Adipocyte (in vitro differentiated cells): ENCODE measurements at regions not wholly inside any gene's neighbourhood (a gene's known extent, or its start where the extent isn't known, plus 50 kb on each side); places are given as distances from the start of the nearest gene placed in this dataset.

Experiments
- DNase-seq: peaks from one replicate; pipeline ENCODE4 v3.0.0-alpha.2; 2015; ENCODE audit warnings: low read depth
- H3K27me3 ChIP-seq: replicated peaks from 2 replicates; pipeline ENCODE4 v1.7.0; 2013; ENCODE audit warnings: mild to moderate bottlenecking, low read length, moderate library complexity; ENCODE audit not compliant: control insufficient read depth, insufficient read depth
- H3K36me3 ChIP-seq: 2 replicates; pipeline ENCODE4 v1.7.0; 2013; ENCODE audit warnings: low read length, mild to moderate bottlenecking, moderate library complexity; ENCODE audit not compliant: control insufficient read depth, insufficient read depth, severe bottlenecking
- H3K4me1 ChIP-seq: 2 replicates; pipeline ENCODE4 v1.7.0; 2013; ENCODE audit warnings: mild to moderate bottlenecking, low read length, moderate library complexity; ENCODE audit not compliant: control insufficient read depth, insufficient read depth
- H3K4me3 ChIP-seq: 2 replicates; pipeline ENCODE4 v1.7.0; 2013; ENCODE audit warnings: mild to moderate bottlenecking, low read length, moderate library complexity
- H3K9ac ChIP-seq: 2 replicates; pipeline ENCODE4 v1.7.0; 2013; ENCODE audit warnings: mild to moderate bottlenecking, low read length, moderate library complexity
- H3K9me3 ChIP-seq: 2 replicates; pipeline ENCODE4 v1.7.0; 2013; ENCODE audit warnings: mild to moderate bottlenecking, low read length, moderate library complexity; ENCODE audit not compliant: control insufficient read depth

DNA sequence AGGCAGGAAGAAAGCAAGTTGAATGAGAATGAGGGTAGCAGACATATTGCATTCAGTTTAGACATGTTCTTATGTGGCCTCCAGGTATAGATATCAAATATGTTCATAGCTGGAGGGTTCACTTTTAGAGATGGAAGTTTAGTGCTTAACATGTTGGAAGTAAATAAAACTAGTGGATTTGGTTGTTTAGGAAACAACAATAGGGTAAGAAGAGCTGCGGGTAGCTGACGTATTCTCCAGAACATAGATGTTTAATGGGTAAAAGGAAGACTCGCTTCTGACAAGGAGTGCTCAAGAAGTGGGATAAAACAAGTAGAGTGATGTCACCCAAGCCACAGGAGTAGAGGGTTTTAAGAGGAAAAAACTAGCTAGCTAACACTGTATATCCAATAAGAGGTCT is 128.4 kb upstream of the COL21A1 start:
- H3K4me1 ChIP-seq, result peaks cover 39% of the 10 kb centered on the region
- no peaks in the 10 kb centered on the region for H3K27me3 ChIP-seq
- no peaks in the 10 kb centered on the region for H3K9me3 ChIP-seq
- no peak for DNase-seq
- H3K4me3 ChIP-seq, result no peak overlapping the region
- H3K36me3 ChIP-seq, result no peaks in the 10 kb centered on the region
- no peak overlapping the region for H3K9ac ChIP-seq

DNA sequence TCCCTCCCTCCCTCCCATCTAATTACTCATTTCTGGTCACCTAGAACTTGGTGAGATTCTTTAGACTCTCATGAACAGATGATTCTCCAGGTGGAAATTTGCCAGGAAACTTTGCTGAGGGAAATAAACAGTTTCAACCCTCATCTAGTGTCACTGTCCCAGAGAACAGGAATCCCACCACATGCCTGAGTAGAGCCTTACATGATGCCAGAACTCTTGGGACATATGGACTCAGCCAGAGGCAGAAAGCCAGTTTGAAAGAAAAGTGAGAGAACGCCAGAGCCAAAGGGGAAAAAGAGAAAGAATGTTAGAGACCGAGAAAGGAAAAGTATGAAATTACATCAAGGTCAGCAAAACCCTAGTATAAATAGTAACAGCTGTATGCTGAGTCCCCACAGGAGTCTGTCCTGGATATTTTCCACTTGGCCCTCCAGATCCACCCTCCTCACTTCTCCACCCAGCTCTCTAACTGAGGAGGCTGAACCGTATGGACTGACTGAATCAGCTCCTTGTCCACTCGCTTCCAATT is 127.5 kb upstream of the COL21A1 start:
- H3K9me3 ChIP-seq, result no peaks in the 10 kb centered on the region
- no peaks in the 10 kb centered on the region for H3K36me3 ChIP-seq
- peak overlapping the region; percentile 68 for H3K4me3 ChIP-seq
- peak; percentile 89 for DNase-seq
- H3K27me3 ChIP-seq, result no peaks in the 10 kb centered on the region
- peak overlapping the region; percentile 59 for H3K9ac ChIP-seq
- H3K4me1 ChIP-seq, result peaks cover 48% of the 10 kb centered on the region

GRCh38 chr6:56372406-56372995 is 125.1 kb upstream of the COL21A1 start:
- H3K27me3 ChIP-seq, result no peaks in the 10 kb centered on the region
- H3K9ac ChIP-seq, result no peak overlapping the region
- no peak overlapping the region for H3K4me3 ChIP-seq
- no peaks in the 10 kb centered on the region for H3K36me3 ChIP-seq
- no peaks in the 10 kb centered on the region for H3K9me3 ChIP-seq
- no peak for DNase-seq
- peaks cover 47% of the 10 kb centered on the region for H3K4me1 ChIP-seq

GRCh38 chr6:56370561-56371211 is 123.3 kb upstream of the COL21A1 start:
- H3K27me3 ChIP-seq, result no peaks in the 10 kb centered on the region
- peak overlapping the region; percentile 77 for H3K4me3 ChIP-seq
- H3K36me3 ChIP-seq, result no peaks in the 10 kb centered on the region
- no peaks in the 10 kb centered on the region for H3K9me3 ChIP-seq
- peak overlapping the region; percentile 79 for H3K9ac ChIP-seq
- DNase-seq, result peak; percentile 87
- peaks cover 42% of the 10 kb centered on the region for H3K4me1 ChIP-seq

- Histone ChIP-seq H3K27me3 (no peaks in the 10 kb centered on the region), H3K36me3 (no peaks in the 10 kb centered on the region), H3K4me3 (peak overlapping the region; percentile 77), H3K4me1 (peaks cover 40% of the 10 kb centered on the region), H3K9ac (peak overlapping the region; percentile 79), H3K9me3 (no peaks in the 10 kb centered on the region)
- DNase-seq, result peak; percentile 79
Measured at GRCh38 chr6:56370127-56370540, 122.8 kb upstream of the COL21A1 start.

DNA sequence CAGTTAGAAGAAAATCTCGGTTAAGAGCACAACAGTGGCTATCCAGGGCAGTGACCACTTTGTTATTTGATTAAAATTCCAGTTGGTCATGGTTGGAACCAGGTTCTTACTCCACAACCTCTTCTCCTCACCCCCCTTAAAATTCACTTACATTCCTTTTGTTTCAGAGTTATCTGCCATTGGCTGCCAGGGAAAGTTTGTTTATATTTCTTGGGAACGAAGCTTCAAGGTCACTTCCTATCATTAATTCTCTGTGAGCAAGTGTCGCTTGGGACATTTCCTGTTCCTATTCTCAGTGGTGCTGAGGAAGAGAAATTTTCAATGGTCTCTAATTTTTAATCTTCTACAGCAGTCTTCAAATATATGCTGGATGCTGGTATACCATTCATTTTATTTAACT is 121.1 kb upstream of the COL21A1 start:
- Histone ChIP-seq H3K27me3 (no peaks in the 10 kb centered on the region), H3K4me1 (peaks cover 46% of the 10 kb centered on the region), H3K9me3 (no peaks in the 10 kb centered on the region), H3K36me3 (no peaks in the 10 kb centered on the region), H3K4me3 (no peak overlapping the region), H3K9ac (no peak overlapping the region)
- no peak for DNase-seq

- Histone ChIP-seq H3K4me3 (no peak overlapping the region), H3K9ac (no peak overlapping the region), H3K4me1 (peaks cover 31% of the 10 kb centered on the region), H3K9me3 (no peaks in the 10 kb centered on the region), H3K36me3 (no peaks in the 10 kb centered on the region), H3K27me3 (no peaks in the 10 kb centered on the region)
- no peak for DNase-seq
Measured at GRCh38 chr6:56366141-56366852, 118.9 kb upstream of the COL21A1 start.

- Histone ChIP-seq H3K4me1 (peaks cover 17% of the 10 kb centered on the region), H3K9me3 (no peaks in the 10 kb centered on the region), H3K9ac (no peak overlapping the region), H3K4me3 (no peak overlapping the region), H3K27me3 (no peaks in the 10 kb centered on the region), H3K36me3 (no peaks in the 10 kb centered on the region)
- peak; percentile 68 for DNase-seq
Measured at GRCh38 chr6:56364827-56365339, 117.5 kb upstream of the COL21A1 start.

DNA sequence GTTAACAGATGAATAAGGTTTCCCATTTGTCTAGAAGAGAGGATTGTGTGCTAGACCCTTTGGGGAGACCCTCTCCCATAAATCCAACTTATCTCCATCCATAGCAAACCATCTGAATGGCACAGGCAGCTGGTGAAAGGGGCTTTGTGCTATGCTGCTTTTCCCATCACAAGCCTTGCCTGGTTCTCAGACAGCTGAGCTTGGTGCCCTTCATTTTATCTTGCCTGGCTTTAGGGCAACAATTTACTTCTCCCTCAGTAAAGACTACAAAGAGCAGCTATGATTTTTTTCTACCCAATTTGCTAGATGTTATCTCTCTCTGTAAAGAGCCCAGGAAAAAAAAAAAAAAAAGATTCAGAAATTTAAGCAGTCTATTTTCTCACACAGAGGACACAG is 117.0 kb upstream of the COL21A1 start:
- Histone ChIP-seq H3K4me1 (peaks cover 13% of the 10 kb centered on the region), H3K9ac (no peak overlapping the region), H3K4me3 (no peak overlapping the region), H3K27me3 (no peaks in the 10 kb centered on the region), H3K9me3 (no peaks in the 10 kb centered on the region), H3K36me3 (no peaks in the 10 kb centered on the region)
- no peak for DNase-seq

GRCh38 chr6:56363796-56364430 is 116.5 kb upstream of the COL21A1 start:
- Histone ChIP-seq H3K36me3 (no peaks in the 10 kb centered on the region), H3K9ac (no peak overlapping the region), H3K4me3 (no peak overlapping the region), H3K9me3 (no peaks in the 10 kb centered on the region), H3K27me3 (no peaks in the 10 kb centered on the region), H3K4me1 (peaks cover 13% of the 10 kb centered on the region)
- DNase-seq, result no peak

GRCh38 chr6:56361812-56362211 is 114.4 kb upstream of the COL21A1 start:
- peaks cover 13% of the 10 kb centered on the region for H3K4me1 ChIP-seq
- no peaks in the 10 kb centered on the region for H3K9me3 ChIP-seq
- H3K4me3 ChIP-seq, result no peak overlapping the region
- H3K9ac ChIP-seq, result no peak overlapping the region
- DNase-seq, result no peak
- H3K36me3 ChIP-seq, result no peaks in the 10 kb centered on the region
- H3K27me3 ChIP-seq, result no peaks in the 10 kb centered on the region
